B cell (primary cell): ENCODE measurements at regions not wholly inside any gene's neighbourhood (a gene's known extent, or its start where the extent isn't known, plus 50 kb on each side); places are given as distances from the start of the nearest gene placed in this dataset.
A peak's percentile ranks its signal among the peaks of the same experiment; 100 is the strongest.

Experiments
- ATAC-seq: fragments of 200-7000 bp; cut with Tn5 transposase; one replicate; pipeline ENCODE4 v1.10.0; 2021; ENCODE audit warnings: low read depth, mild to moderate bottlenecking, moderate number of reproducible peaks, moderate library complexity
- CTCF ChIA-PET: fragments of 350-600 bp; sonication (Branson Sonifier 250); formaldehyde crosslinking; loops from one replicate; lab custom pipeline; 2021; ENCODE audit warnings: antibody characterized with exemption, inconsistent platforms; lab: Charles Lee
- POLR2A ChIA-PET: fragments of 350-600 bp; sonication (Branson Sonifier 250); formaldehyde crosslinking; loops from one replicate; lab custom pipeline; 2021; ENCODE audit warnings: antibody characterized with exemption; lab: Charles Lee
- DNase-seq: peaks from one replicate; pipeline ENCODE4 v3.0.0; 2013
- H2AFZ ChIP-seq: 2 replicates; pipeline ENCODE4 v1.6.1; 2012; ENCODE audit warnings: mild to moderate bottlenecking, low read depth, low read length; ENCODE audit not compliant: insufficient read depth, poor library complexity, severe bottlenecking
- H3K27ac ChIP-seq, 2 donors: 1 replicate in 1 of 2; 2 replicates in 1 of 2; pipeline ENCODE4 v1.5.1; 2012 to 2013; ENCODE audit warnings: low read length in 2 of 2, mild to moderate bottlenecking in 2 of 2, moderate library complexity in 1 of 2
- H3K27me3 ChIP-seq, 4 experiments: fragments of 200-600 bp in 1 of 4; sonication (generic) in 1 of 4; replicated peaks in 1 of 4; 1 replicate in 2 of 4; 2 replicates in 2 of 4; pipeline versions ENCODE4 v1.6.1 to v1.7.0; 2013 to 2016; ENCODE audit warnings: low read length in 3 of 4, mild to moderate bottlenecking in 2 of 4, mixed read lengths in 1 of 4, moderate library complexity in 1 of 4; ENCODE audit not compliant: insufficient read depth in 4 of 4, control insufficient read depth in 3 of 4; ENCODE audit errors: control extremely low read depth in 1 of 4
- H3K36me3 ChIP-seq, 2 experiments: replicated peaks in 1 of 2; 1 replicate in 1 of 2; 2 replicates in 1 of 2; pipeline versions ENCODE4 v1.6.1 to v1.7.1; 2013; ENCODE audit warnings: low read length in 1 of 2; ENCODE audit not compliant: insufficient read depth in 2 of 2, control insufficient read depth in 1 of 2; ENCODE audit errors: control extremely low read depth in 1 of 2, extremely low read depth in 1 of 2
- H3K4me1 ChIP-seq, 2 donors: fragments of 200-600 bp in 1 of 2; sonication (generic) in 1 of 2; 1 replicate in 1 of 2; 2 replicates in 1 of 2; pipeline versions ENCODE4 v1.5.1 to v1.6.1; 2013 to 2017; ENCODE audit warnings: low read length in 2 of 2; ENCODE audit not compliant: control insufficient read depth in 2 of 2, insufficient read depth in 2 of 2
- H3K4me2 ChIP-seq: replicated peaks from 2 replicates; pipeline ENCODE3; 2012; ENCODE audit warnings: mild to moderate bottlenecking, low read depth, low read length; ENCODE audit not compliant: poor library complexity, severe bottlenecking
- H3K4me3 ChIP-seq, 5 experiments: fragments of 200-600 bp in 1 of 5; sonication (generic) in 1 of 5; 1 replicate in 3 of 5; 2 replicates in 2 of 5; pipeline versions ENCODE4 v1.5.1 to v1.7.0; 2011 to 2016; ENCODE audit warnings: low read length in 4 of 5, mild to moderate bottlenecking in 4 of 5, low read depth in 2 of 5, control low read depth in 1 of 5, moderate library complexity in 1 of 5; ENCODE audit not compliant: insufficient read depth in 1 of 5; ENCODE audit errors: control extremely low read depth in 1 of 5, extremely low read depth in 1 of 5
- H3K79me2 ChIP-seq: fragments of 200-600 bp; sonication (generic); one replicate; pipeline ENCODE4 v1.6.0; 2016; ENCODE audit warnings: low read length; ENCODE audit not compliant: control insufficient read depth, insufficient read depth
- H3K9ac ChIP-seq: fragments of 200-600 bp; sonication (generic); 2 replicates; pipeline ENCODE4 v1.6.1; 2017; ENCODE audit warnings: mild to moderate bottlenecking, low read length, moderate library complexity
- H3K9me3 ChIP-seq, 3 donors: one replicate each; pipeline versions ENCODE4 v1.6.1 to v1.7.1; 2013; ENCODE audit warnings: low read length in 2 of 3; ENCODE audit not compliant: control insufficient read depth in 2 of 3, insufficient read depth in 1 of 3; ENCODE audit errors: control extremely low read depth in 1 of 3
- H4K20me1 ChIP-seq: 2 replicates; pipeline ENCODE4 v1.6.0; 2012; ENCODE audit warnings: mild to moderate bottlenecking, low read length; ENCODE audit not compliant: insufficient read depth, control insufficient read depth, poor library complexity, severe bottlenecking
- H3K27ac Mint-ChIP-seq: one replicate; pipeline ENCODE4 v1.8.0; 2021; ENCODE audit warnings: mixed read lengths
- H3K27me3 Mint-ChIP-seq: one replicate; pipeline ENCODE4 v1.8.0; 2021; ENCODE audit warnings: mixed read lengths
- H3K4me1 Mint-ChIP-seq: one replicate; pipeline ENCODE4 v1.8.0; 2021; ENCODE audit warnings: mixed read lengths
- H3K4me3 Mint-ChIP-seq: one replicate; pipeline ENCODE4 v1.8.0; 2021; ENCODE audit warnings: mixed read lengths
- H3K9me3 Mint-ChIP-seq: one replicate; pipeline ENCODE4 v1.8.0; 2022; ENCODE audit warnings: mixed read lengths; ENCODE audit not compliant: insufficient read depth
- CTCF ChIP-seq: fragments of 200-600 bp; IDR thresholded peaks from one replicate; pipeline ENCODE4 v1.8.0; 2022; ENCODE audit warnings: antibody characterized with exemption, mild to moderate bottlenecking
- EZH2 ChIP-seq: IDR thresholded peaks from 2 replicates; pipeline ENCODE4 v1.6.1; 2012; ENCODE audit warnings: borderline replicate concordance, low read depth, mild to moderate bottlenecking, moderate library complexity, low read length; ENCODE audit not compliant: insufficient read depth, poor library complexity, severe bottlenecking
- WGBS: methylation state at CpG from one replicate; pipeline ENCODE4 v1.1.5; 2013; ENCODE audit warnings: missing lambda C conversion rate; ENCODE audit not compliant: insufficient coverage; 5-methylcytosine and 5-hydroxymethylcytosine counted together
- intact Hi-C: fragments of 100-400 bp; cut with micrococcal nuclease; formaldehyde crosslinking; loops from one replicate; pipeline ENCODE4 v1.10.0; 2022

GRCh38 chr9:117809751-117810150 lies 105.5 kb downstream of the TLR4 start:
- Histone ChIP-seq H3K36me3 (no peaks in the 10 kb centered on the region), H4K20me1 (no peaks in the 10 kb centered on the region), H3K4me2 (no peak overlapping the region), H3K27ac (no peak overlapping the region), H3K4me1 (no peaks in the 10 kb centered on the region), H3K9ac (no peak overlapping the region), H3K4me3 (no peak overlapping the region), H3K9me3 (no peaks in the 10 kb centered on the region), H3K27me3 (peaks cover 0 to 25% (median 18%) of the 10 kb centered on the region in 4 experiments), H3K79me2 (no peaks in the 10 kb centered on the region), H2AFZ (no peak overlapping the region)
- peaks cover 67% of the 10 kb centered on the region for H3K27me3 Mint-ChIP-seq
- ATAC-seq (no peak), DNase-seq (no peak)
- no peak overlapping the region for H3K27ac Mint-ChIP-seq
- CTCF ChIA-PET = no interaction called here
- no peaks in the 10 kb centered on the region for H3K9me3 Mint-ChIP-seq
- H3K4me3 Mint-ChIP-seq = no peak overlapping the region
- WGBS = 80% methylated on average over 1 of the region's 4 CpGs
- no peak for TF ChIP-seq CTCF
- no peak for TF ChIP-seq EZH2
- POLR2A ChIA-PET = no interaction called here
- no peaks in the 10 kb centered on the region for H3K4me1 Mint-ChIP-seq
- intact Hi-C loops = no loop called here

GRCh38 chr9:117815315-117815714 lies 111.1 kb downstream of the TLR4 start:
- no CpG with 5 or more reads among the region's 5 CpGs for WGBS
- Histone ChIP-seq H4K20me1 (no peaks in the 10 kb centered on the region), H3K27me3 (peaks cover 0 to 14% (median 10%) of the 10 kb centered on the region in 4 experiments), H3K4me3 (no peak overlapping the region), H3K4me1 (peaks cover 11 to 15% of the 10 kb centered on the region in 2 donors), H3K4me2 (peak overlapping the region; percentile 9), H3K27ac (no peak overlapping the region), H3K36me3 (no peaks in the 10 kb centered on the region), H3K9me3 (no peaks in the 10 kb centered on the region), H3K9ac (no peak overlapping the region), H2AFZ (no peak overlapping the region), H3K79me2 (no peaks in the 10 kb centered on the region)
- Mint-ChIP-seq H3K27me3 (peaks cover 47% of the 10 kb centered on the region), H3K27ac (no peak overlapping the region), H3K4me1 (peaks cover 15% of the 10 kb centered on the region), H3K4me3 (peak overlapping the region; percentile 0), H3K9me3 (no peaks in the 10 kb centered on the region)
- TF ChIP-seq CTCF = no peak
- intact Hi-C loops = no loop called here
- ATAC-seq (no peak), DNase-seq (peak; percentile 51)
- CTCF ChIA-PET = no interaction called here
- POLR2A ChIA-PET = no interaction called here
